GM21529 (cell line): ENCODE measurements at regions not wholly inside any gene's neighbourhood (a gene's known extent, or its start where the extent isn't known, plus 50 kb on each side); places are given as distances from the start of the nearest gene placed in this dataset.
"Not testable (repeated sequence)": the region's sequence is repeated elsewhere in the genome, so short reads cannot be mapped to it uniquely, and the experiment has no call there.

ENCODE experiments used
- ATAC-seq: cut with Tn5 transposase; IDR thresholded peaks from one replicate; pipeline ENCODE4 v1.9.1; 2021; ENCODE audit not compliant: unreplicated experiment

GRCh38 chr10:30534465-30535144 lies 94.9 kb downstream of the LYZL2 start:
- peak; percentile 44 for ATAC-seq

- no peak for ATAC-seq
Measured at GRCh38 chr10:30531751-30532530, 97.6 kb downstream of the LYZL2 start.

- ATAC-seq = peak; percentile 71
Measured at GRCh38 chr10:30529373-30529998, 95.5 kb downstream of the MAP3K8 start.

GRCh38 chr10:30528429-30528786 lies 94.4 kb downstream of the MAP3K8 start:
- ATAC-seq = no peak

GRCh38 chr10:30527623-30528428 lies 93.8 kb downstream of the MAP3K8 start:
- no peak for ATAC-seq

GRCh38 chr10:30522661-30523078 lies 88.7 kb downstream of the MAP3K8 start:
- ATAC-seq = not testable (repeated sequence)

- ATAC-seq = no peak
Measured at GRCh38 chr10:30518907-30519306, 84.9 kb downstream of the MAP3K8 start.
